ENCODE measurements at regions not wholly inside any gene's neighbourhood (a gene's known extent, or its start where the extent isn't known, plus 50 kb on each side); places are given as distances from the start of the nearest gene placed in this dataset.
A peak's percentile ranks its signal among the peaks of the same experiment; 100 is the strongest.

GRCh38 chr6:27092316-27092692 lies 155.2 kb upstream of the PRSS16 start:
- TF ChIP-seq CTCF (IDR thresholded peaks at IDR 0.05) = no peak
- TF ChIP-seq POLR2A (IDR thresholded peaks at IDR 0.05) = no peak
- no peak overlapping the region for H3K4me3 ChIP-seq (ENCODE audit: low read depth, poor library complexity, severe bottlenecking)
- DNase-seq (ENCODE audit: low spot score in 2 of 2) = no peak
- WGBS, 2 donors = 36 to 40% methylated on average over 8 of the region's 8 CpGs
- intact Hi-C loops (cut with DNase I; ENCODE audit: low total_unique reads) = no loop called here

DNA sequence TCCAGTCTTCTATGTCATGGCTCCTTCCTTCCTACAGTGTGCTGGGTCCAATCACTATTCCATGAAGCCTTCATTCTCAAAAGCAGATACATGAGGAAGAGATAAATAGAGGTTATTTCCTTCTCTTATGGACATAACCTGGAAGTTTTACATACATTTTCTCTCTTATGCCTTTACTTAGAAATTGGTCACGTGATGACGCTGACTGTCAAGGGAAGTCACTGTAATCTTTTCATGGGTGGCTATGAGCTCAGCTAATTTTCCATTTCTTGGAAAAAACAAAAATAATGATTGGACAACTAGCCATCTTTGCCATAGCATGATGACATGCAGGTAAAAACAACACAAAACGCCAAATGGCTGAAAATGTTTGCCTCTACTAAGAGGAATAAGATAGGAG lies 151.6 kb upstream of the PRSS16 start:
- 88 to 89% methylated on average over 3 of the region's 3 CpGs for WGBS, 2 donors
- no peak overlapping the region for H3K4me3 ChIP-seq (ENCODE audit: low read depth, poor library complexity, severe bottlenecking)
- TF ChIP-seq CTCF (IDR thresholded peaks at IDR 0.05) (no peak), POLR2A (IDR thresholded peaks at IDR 0.05) (no peak)
- intact Hi-C loops (cut with DNase I; ENCODE audit: low total_unique reads) = no loop called here
- no peak for DNase-seq (ENCODE audit: low spot score in 2 of 2)

DNA sequence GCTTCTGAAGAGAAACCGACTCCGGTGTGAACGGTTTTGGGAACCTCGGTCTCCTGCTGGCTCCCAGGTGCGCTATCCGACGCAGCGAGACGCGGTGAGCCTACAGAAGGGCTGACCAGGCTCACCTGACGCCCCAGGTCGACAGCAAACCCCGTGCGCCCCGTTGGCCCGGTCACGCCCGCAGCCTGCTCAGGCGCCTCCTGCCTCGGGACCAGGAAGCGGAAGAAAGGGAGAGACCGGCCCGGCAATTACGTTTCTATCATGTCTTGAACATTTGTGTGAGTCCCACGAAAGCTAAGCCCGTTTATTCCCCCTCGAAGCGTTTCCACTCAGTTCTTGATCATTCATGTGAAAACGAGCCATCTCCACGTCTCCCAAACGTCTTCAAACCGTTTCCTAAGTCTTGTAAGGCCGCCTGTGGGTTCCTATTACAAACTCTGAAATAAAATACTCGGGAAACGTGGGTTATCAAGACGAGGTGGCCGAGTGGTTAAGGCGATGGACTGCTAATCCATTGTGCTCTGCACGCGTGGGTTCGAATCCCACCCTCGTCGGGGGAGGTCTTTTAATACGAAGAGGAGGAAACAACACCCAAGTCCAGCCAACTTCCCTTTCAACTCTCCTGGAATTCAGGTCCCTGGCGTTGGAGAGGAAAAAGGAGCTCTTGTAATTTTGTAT lies 150.5 kb upstream of the PRSS16 start:
- intact Hi-C loops (cut with DNase I; ENCODE audit: low total_unique reads) = no loop called here
- 1 to 3% methylated on average over 42 to 45 of the region's 45 CpGs for WGBS, 2 donors
- no peak for DNase-seq (ENCODE audit: low spot score in 2 of 2)

GRCh38 chr6:27098956-27099355 lies 148.5 kb upstream of the PRSS16 start:
- H3K4me3 ChIP-seq (ENCODE audit: low read depth, poor library complexity, severe bottlenecking) = no peak overlapping the region
- TF ChIP-seq POLR2A (IDR thresholded peaks at IDR 0.05) = no peak
- no peak for TF ChIP-seq CTCF (IDR thresholded peaks at IDR 0.05)
- no peak for DNase-seq (ENCODE audit: low spot score in 2 of 2)
- 94 to 98% methylated on average over 19 of the region's 19 CpGs for WGBS, 2 donors
- intact Hi-C loops (cut with DNase I; ENCODE audit: low total_unique reads) = no loop called here

More for the DNA sequence above, 150.5 kb upstream of the PRSS16 start:
- peak overlapping the region; percentile 3 for H3K4me3 ChIP-seq (ENCODE audit: low read depth, poor library complexity, severe bottlenecking)
- TF ChIP-seq CTCF (IDR thresholded peaks at IDR 0.05) (no peak), POLR2A (IDR thresholded peaks at IDR 0.05) (no peak)

GRCh38 chr6:27100921-27101320 lies 146.6 kb upstream of the PRSS16 start:
- WGBS, 2 donors = 67 to 85% methylated on average over 1 to 3 of the region's 3 CpGs
- intact Hi-C loops (cut with DNase I; ENCODE audit: low total_unique reads) = no loop called here

More at GRCh38 chr6:27100921-27101320, 146.6 kb upstream of the PRSS16 start:
- H3K4me3 ChIP-seq (ENCODE audit: low read depth, poor library complexity, severe bottlenecking) = no peak overlapping the region
- TF ChIP-seq POLR2A (IDR thresholded peaks at IDR 0.05) = no peak
- TF ChIP-seq CTCF (IDR thresholded peaks at IDR 0.05) = no peak
- DNase-seq (ENCODE audit: low spot score in 2 of 2) = no peak
